ENCODE measurements at regions not wholly inside any gene's neighbourhood (a gene's known extent, or its start where the extent isn't known, plus 50 kb on each side); places are given as distances from the start of the nearest gene placed in this dataset.

DNA sequence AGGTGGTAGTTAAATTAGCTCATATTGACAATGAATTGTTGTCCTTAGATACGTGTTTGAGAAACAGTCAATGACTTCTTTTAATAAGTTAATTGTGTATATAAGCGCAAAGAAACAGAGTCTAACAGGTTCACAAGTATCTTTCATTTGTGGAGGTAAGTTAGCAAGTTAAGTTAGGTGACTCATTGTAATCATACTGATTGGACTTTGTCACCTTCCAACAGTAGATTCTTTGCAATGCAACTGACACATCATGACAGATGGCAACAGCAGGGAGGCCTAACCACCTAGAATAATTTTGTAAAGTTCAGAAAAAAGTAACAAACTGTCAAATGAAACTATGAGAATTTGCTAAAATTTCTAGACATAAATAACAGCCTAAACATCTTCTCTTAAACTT lies 207.6 kb upstream of the PITX2 start:
- no peak for TF ChIP-seq POLR2A (IDR thresholded peaks at IDR 0.05; ENCODE audit: low read depth, low read length)
- no peak for TF ChIP-seq CTCF (IDR thresholded peaks at IDR 0.05 in 2 of 3, conservative IDR thresholded peaks at IDR 0.05 in 1 of 3; ENCODE audit: control insufficient read depth in 2 of 3, extremely low read depth in 1 of 3, insufficient read depth in 1 of 3, low read depth in 3 of 3, low read length in 3 of 3)
- no peak for TF ChIP-seq ATF2 (IDR thresholded peaks at IDR 0.05; ENCODE audit: low read length)
- TF ChIP-seq KDM1A (IDR thresholded peaks at IDR 0.05; ENCODE audit: borderline replicate concordance), result no peak
- no peak for TF ChIP-seq CHD4 (IDR thresholded peaks at IDR 0.05)
- TF ChIP-seq EZH2 (IDR thresholded peaks at IDR 0.05; ENCODE audit: borderline replicate concordance, control insufficient read depth, low read depth, low read length), result no peak
- no peak for TF ChIP-seq ESRRA (IDR thresholded peaks at IDR 0.05; ENCODE audit: low read length)
- TF ChIP-seq SP1 (IDR thresholded peaks at IDR 0.05; ENCODE audit: low read depth, low read length), result no peak
- TF ChIP-seq SPI1 (IDR thresholded peaks at IDR 0.05; ENCODE audit: borderline replicate concordance, insufficient read depth, low read depth, low read length), result no peak
- TF ChIP-seq BCLAF1 (IDR thresholded peaks at IDR 0.05), result no peak
- TF ChIP-seq REST (IDR thresholded peaks at IDR 0.05; ENCODE audit: low read depth, low read length), result no peak
- TF ChIP-seq, protein P1, sequence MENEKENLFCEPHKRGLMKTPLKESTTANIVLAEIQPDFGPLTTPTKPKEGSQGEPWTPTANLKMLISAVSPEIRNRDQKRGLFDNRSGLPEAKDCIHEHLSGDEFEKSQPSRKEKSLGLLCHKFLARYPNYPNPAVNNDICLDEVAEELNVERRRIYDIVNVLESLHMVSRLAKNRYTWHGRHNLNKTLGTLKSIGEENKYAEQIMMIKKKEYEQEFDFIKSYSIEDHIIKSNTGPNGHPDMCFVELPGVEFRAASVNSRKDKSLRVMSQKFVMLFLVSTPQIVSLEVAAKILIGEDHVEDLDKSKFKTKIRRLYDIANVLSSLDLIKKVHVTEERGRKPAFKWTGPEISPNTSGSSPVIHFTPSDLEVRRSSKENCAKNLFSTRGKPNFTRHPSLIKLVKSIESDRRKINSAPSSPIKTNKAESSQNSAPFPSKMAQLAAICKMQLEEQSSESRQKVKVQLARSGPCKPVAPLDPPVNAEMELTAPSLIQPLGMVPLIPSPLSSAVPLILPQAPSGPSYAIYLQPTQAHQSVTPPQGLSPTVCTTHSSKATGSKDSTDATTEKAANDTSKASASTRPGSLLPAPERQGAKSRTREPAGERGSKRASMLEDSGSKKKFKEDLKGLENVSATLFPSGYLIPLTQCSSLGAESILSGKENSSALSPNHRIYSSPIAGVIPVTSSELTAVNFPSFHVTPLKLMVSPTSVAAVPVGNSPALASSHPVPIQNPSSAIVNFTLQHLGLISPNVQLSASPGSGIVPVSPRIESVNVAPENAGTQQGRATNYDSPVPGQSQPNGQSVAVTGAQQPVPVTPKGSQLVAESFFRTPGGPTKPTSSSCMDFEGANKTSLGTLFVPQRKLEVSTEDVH (IDR thresholded peaks at IDR 0.05; ENCODE audit: low read depth, partially characterized antibody), result no peak
- TF ChIP-seq POLR2AphosphoS5 (IDR thresholded peaks at IDR 0.05; ENCODE audit: low read length), result no peak
- no peak for TF ChIP-seq FOS (IDR thresholded peaks at IDR 0.05; ENCODE audit: borderline replicate concordance, extremely low read depth, insufficient read length)
